GM12892 (cell line): ENCODE measurements at regions not wholly inside any gene's neighbourhood (a gene's known extent, or its start where the extent isn't known, plus 50 kb on each side); places are given as distances from the start of the nearest gene placed in this dataset.

ENCODE experiments used
- DNase-seq: peaks from one replicate; pipeline ENCODE4 v3.0.0; 2011; ENCODE audit not compliant: insufficient read length
- FAIRE-seq: peaks from 2 replicates; lab custom pipeline; 2011; peaks lifted over from hg19 to GRCh38; lab: Jason Lieb, UNC
- POLR2A ChIP-seq: IDR thresholded peaks from 2 replicates; pipeline ENCODE4 v1.6.1; 2011; ENCODE audit warnings: low read depth, low read length, control low read depth
- POLR2AphosphoS5 ChIP-seq: IDR thresholded peaks from 2 replicates; pipeline ENCODE4 v1.6.1; 2011; ENCODE audit warnings: low read depth, low read length, control low read depth
- TAF1 ChIP-seq: IDR thresholded peaks from 2 replicates; pipeline ENCODE4 v1.6.1; 2011; ENCODE audit warnings: low read depth, mild to moderate bottlenecking, control low read depth, low read length, borderline replicate concordance

GRCh38 chr1:58905628-58906221, 121.9 kb upstream of the JUN start:
- DNase-seq (no peak), FAIRE-seq (no peak)
- TF ChIP-seq POLR2AphosphoS5: no peak
- no peak for TF ChIP-seq TAF1
- no peak for TF ChIP-seq POLR2A

- DNase-seq (no peak), FAIRE-seq (no peak)
- TF ChIP-seq TAF1: no peak
These were observed 123.6 kb upstream of the JUN start for GRCh38 chr1:58907398-58907797.

GRCh38 chr1:58908561-58909560, 125.0 kb upstream of the JUN start:
- FAIRE-seq (no peak), DNase-seq (no peak)
- no peak for TF ChIP-seq POLR2AphosphoS5
- TF ChIP-seq TAF1: no peak

- TF ChIP-seq TAF1 (no peak), POLR2AphosphoS5 (no peak), POLR2A (no peak)
- FAIRE-seq: no peak
- DNase-seq: no peak
These were observed 126.3 kb upstream of the JUN start for GRCh38 chr1:58909914-58910681.

GRCh38 chr1:58911841-58912499, 128.1 kb upstream of the JUN start:
- TF ChIP-seq POLR2AphosphoS5: no peak
- TF ChIP-seq POLR2A: no peak
- no peak for TF ChIP-seq TAF1
- DNase-seq: no peak
- FAIRE-seq: no peak

GRCh38 chr1:58914925-58915324, 131.1 kb upstream of the JUN start:
- no peak for TF ChIP-seq POLR2A
- no peak for TF ChIP-seq POLR2AphosphoS5
- TF ChIP-seq TAF1: no peak
- DNase-seq (no peak), FAIRE-seq (no peak)

GRCh38 chr1:58917436-58917835, 133.6 kb upstream of the JUN start:
- FAIRE-seq: no peak
- no peak for DNase-seq
- no peak for TF ChIP-seq POLR2A

GRCh38 chr1:58919226-58919958, 135.5 kb upstream of the JUN start:
- DNase-seq (no peak), FAIRE-seq (no peak)
- TF ChIP-seq TAF1: no peak
- TF ChIP-seq POLR2A: no peak
- no peak for TF ChIP-seq POLR2AphosphoS5

GRCh38 chr1:58919959-58920321, 136.1 kb upstream of the JUN start:
- TF ChIP-seq POLR2AphosphoS5: no peak
- no peak for TF ChIP-seq TAF1
- TF ChIP-seq POLR2A: no peak
- no peak for DNase-seq
- FAIRE-seq: no peak

- TF ChIP-seq POLR2AphosphoS5 (no peak), TAF1 (no peak), POLR2A (no peak)
- FAIRE-seq (no peak), DNase-seq (no peak)
These were observed 137.5 kb upstream of the JUN start for GRCh38 chr1:58921342-58921741.
